Activated CD4-positive, alpha-beta T cell treated with anti-CD3 and anti-CD28 coated beads for 24 hours (primary cell): ENCODE measurements at regions not wholly inside any gene's neighbourhood (a gene's known extent, or its start where the extent isn't known, plus 50 kb on each side); places are given as distances from the start of the nearest gene placed in this dataset.

Source experiments
- DNase-seq, 2 donors: peaks; one replicate each; pipeline ENCODE4 v3.0.0-alpha.2; 2020; ENCODE audit warnings: low read depth in 2 of 2

GRCh38 chr3:181764544-181764943, 52.8 kb downstream of the SOX2 start:
- no peak for DNase-seq

GRCh38 chr3:181770296-181770695, 58.6 kb downstream of the SOX2 start:
- DNase-seq: no peak

GRCh38 chr3:181771120-181771519, 59.4 kb downstream of the SOX2 start:
- DNase-seq: no peak

- no peak for DNase-seq
These were observed 60.4 kb downstream of the SOX2 start for GRCh38 chr3:181772166-181772565.

- no peak for DNase-seq
These were observed 62.2 kb downstream of the SOX2 start for GRCh38 chr3:181773921-181774320.

GRCh38 chr3:181782306-181782954, 70.7 kb downstream of the SOX2 start:
- DNase-seq: no peak

GRCh38 chr3:181790561-181790960, 78.8 kb downstream of the SOX2 start:
- DNase-seq: no peak

GRCh38 chr3:181791056-181791955, 79.6 kb downstream of the SOX2 start:
- DNase-seq: no peak

GRCh38 chr3:181793006-181793405, 81.3 kb downstream of the SOX2 start:
- no peak for DNase-seq

GRCh38 chr3:181794011-181794790, 82.5 kb downstream of the SOX2 start:
- no peak for DNase-seq

- no peak for DNase-seq
These were observed 84.9 kb downstream of the SOX2 start for GRCh38 chr3:181796641-181797040.

GRCh38 chr3:181797431-181797830, 85.7 kb downstream of the SOX2 start:
- DNase-seq: no peak

- DNase-seq: no peak
These were observed 94.0 kb downstream of the SOX2 start for GRCh38 chr3:181805703-181806102.

GRCh38 chr3:181808053-181808452, 96.3 kb downstream of the SOX2 start:
- DNase-seq: no peak

- no peak for DNase-seq
These were observed 112.0 kb downstream of the SOX2 start for GRCh38 chr3:181823716-181824115.

- DNase-seq: no peak
These were observed 113.2 kb downstream of the SOX2 start for GRCh38 chr3:181824961-181825360.

GRCh38 chr3:181839039-181839915, 127.6 kb downstream of the SOX2 start:
- DNase-seq: no peak

GRCh38 chr3:181839916-181840297, 128.2 kb downstream of the SOX2 start:
- DNase-seq: no peak

GRCh38 chr3:181844211-181844610, 132.5 kb downstream of the SOX2 start:
- no peak for DNase-seq

- no peak for DNase-seq
These were observed 135.6 kb downstream of the SOX2 start for GRCh38 chr3:181847276-181847675.

GRCh38 chr3:181851063-181851462, 139.3 kb downstream of the SOX2 start:
- DNase-seq: no peak
